GM19395 (cell line): ENCODE measurements at regions not wholly inside any gene's neighbourhood (a gene's known extent, or its start where the extent isn't known, plus 50 kb on each side); places are given as distances from the start of the nearest gene placed in this dataset.

Experiments
- ATAC-seq: cut with Tn5 transposase; IDR thresholded peaks from one replicate; pipeline ENCODE4 v1.9.1; 2021; ENCODE audit warnings: mild to moderate bottlenecking, moderate library complexity; ENCODE audit not compliant: unreplicated experiment

- ATAC-seq = no peak
Measured at GRCh38 chr10:78685466-78686103, 383.2 kb upstream of the ZMIZ1 start.

DNA sequence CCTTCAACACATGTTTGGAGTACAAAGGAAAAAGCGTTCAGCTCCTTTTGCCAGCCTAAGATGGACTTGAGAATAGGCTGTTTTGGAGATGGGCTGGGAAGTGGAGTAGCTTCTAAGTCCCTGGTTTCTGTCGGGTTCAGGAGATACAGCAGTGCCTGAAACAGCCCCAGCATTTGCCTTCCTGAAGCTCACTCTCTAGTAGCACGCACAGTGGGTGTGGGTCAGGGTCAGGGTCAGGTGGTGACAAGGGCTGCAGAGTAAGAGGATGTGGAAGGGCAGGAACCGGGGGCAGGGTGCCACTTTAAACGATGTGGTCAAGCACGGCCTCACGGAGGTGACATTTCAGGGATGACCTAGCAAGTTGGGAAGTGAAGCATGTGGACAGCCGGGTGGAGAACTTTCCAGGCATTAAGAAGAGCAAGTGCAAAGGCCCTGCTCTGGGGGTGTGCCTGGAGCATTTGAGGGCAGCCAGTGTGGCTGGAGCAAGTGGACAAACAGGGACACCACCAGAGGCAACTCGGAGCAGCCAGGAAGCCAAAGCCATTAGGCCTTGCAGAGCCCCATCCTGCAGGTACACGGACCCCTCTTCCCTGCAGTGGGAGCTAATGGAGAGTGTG is 382.2 kb upstream of the ZMIZ1 start:
- no peak for ATAC-seq

- no peak for ATAC-seq
Measured at GRCh38 chr10:78687626-78688025, 381.1 kb upstream of the ZMIZ1 start.

GRCh38 chr10:78688230-78688900 is 380.4 kb upstream of the ZMIZ1 start:
- ATAC-seq = no peak

DNA sequence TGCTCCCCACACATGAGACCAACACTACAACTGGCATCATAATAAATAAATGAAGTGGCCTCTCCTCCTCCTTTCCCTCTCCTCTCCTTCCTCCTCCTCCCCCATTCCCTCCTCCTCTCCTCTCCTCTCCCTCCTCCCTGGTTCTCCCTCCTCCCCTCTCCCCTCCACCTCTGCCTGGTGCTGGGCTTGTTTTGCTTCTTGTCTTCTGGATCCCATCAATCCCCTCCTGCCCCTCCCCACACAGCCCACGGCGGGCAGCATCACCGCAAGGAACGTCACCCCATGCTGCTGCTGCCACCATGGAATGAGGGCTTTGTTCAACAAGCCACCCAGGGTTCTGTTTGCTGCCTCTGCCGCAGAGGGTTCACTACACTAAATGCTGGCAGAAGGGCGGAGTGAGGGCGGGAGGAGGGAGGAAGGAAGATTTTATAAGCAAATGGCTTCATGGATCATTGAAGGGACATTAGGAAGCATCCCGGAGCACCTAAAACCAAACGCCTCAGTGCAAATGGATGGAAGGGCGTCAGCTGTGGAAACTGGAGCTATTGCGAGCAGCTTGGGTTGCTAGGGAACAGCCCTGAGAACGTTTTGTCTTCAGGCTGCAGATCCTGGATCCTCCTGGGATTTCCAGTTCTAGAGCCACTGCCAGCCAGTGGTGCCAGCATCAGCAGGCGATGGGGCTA is 379.7 kb upstream of the ZMIZ1 start:
- ATAC-seq = no peak

GRCh38 chr10:78689584-78689935 is 379.2 kb upstream of the ZMIZ1 start:
- no peak for ATAC-seq

DNA sequence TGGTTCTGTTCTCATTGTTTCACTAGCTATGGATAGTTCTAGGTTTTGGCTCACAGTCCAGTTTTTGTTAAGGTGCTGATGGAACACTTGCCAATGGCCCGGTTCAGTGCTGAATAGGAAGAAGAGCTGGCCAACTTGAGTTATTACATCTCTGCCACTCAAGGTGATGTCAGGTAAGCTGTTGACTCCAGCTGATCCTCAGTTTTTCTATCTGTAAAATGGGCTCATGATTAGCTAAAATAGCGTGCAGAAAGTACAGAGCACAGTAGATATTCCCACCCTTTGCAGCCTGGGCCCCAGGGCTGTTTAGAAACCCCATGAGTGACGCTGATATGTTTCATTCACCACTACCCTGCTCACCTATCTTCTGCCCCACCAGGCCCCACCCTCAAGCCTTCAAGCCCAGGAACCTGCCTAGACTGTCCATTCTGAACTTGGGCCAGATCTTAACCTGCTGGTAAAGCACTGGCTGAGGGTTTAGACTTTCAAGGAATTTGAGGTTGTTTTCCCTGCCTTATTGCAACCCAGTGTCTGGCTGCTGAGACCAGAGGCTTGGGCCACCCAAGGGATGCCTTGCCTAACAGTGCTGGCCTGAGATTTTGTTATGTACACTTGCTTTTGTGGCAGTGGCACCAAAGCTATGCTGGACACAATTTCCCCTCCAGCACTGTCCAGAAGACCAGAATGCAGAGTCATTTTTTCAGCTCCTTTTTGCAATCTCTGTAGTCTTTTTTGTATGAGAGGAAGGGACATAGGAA is 378.2 kb upstream of the ZMIZ1 start:
- no peak for ATAC-seq

GRCh38 chr10:78691301-78692030 is 377.3 kb upstream of the ZMIZ1 start:
- no peak for ATAC-seq

DNA sequence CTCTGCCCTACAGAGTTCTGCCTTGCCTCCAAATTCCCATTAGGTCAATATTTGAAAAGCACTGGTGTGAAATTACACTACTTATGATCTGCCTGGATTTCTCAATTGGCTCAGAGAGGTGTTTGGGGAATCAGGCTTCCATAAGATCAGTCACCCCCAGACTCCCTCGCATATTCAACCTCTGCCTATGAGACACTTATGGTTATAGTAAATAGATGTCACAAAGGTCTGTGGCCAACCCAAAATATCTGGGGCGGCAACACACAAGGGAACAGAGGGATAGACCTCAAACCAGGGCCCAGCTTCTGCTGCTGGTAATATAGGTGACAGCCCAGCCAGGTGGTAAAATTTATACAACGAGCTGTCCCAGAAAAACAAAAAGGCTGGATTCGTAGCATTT is 376.7 kb upstream of the ZMIZ1 start:
- ATAC-seq = no peak

DNA sequence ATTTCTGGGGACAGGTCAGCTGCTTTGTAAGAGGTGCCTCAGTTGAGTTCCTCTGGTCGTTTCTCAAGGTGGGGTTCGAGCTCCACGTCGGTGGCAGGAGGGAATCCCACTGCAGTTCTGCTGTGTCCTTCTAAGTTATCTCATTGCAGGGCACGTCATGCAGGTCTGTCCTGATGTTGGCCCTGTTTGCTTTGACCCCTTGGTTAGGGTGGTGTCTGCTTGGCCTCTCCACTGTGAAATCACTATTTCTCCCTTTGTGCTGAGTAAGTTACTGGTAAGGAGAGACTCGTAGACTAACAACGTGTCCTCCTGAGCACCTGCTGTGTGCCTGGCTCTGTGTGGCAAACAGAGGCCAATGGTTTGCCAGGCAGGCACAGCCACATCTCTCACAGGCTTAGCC is 372.9 kb upstream of the ZMIZ1 start:
- no peak for ATAC-seq

GRCh38 chr10:78696791-78697395 is 371.9 kb upstream of the ZMIZ1 start:
- ATAC-seq = no peak

DNA sequence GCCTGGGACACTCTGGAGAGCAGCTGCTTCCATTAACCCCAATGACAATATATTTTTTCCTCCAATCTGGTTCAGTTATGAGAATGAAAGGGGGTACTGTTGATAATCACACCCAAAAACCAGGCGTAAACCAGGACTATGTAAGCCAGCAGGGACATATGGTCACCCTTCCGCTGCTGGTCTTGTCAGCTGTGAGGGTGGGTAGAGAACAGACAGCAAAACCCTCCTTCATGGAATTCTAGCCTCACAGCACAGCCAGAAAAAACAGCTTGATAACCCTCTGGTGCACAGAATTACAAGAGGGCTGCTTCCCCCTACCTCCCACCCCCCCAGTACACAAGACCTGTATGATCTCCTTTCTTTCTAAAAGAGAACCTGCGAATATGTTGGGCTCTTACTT is 368.8 kb upstream of the ZMIZ1 start:
- no peak for ATAC-seq

DNA sequence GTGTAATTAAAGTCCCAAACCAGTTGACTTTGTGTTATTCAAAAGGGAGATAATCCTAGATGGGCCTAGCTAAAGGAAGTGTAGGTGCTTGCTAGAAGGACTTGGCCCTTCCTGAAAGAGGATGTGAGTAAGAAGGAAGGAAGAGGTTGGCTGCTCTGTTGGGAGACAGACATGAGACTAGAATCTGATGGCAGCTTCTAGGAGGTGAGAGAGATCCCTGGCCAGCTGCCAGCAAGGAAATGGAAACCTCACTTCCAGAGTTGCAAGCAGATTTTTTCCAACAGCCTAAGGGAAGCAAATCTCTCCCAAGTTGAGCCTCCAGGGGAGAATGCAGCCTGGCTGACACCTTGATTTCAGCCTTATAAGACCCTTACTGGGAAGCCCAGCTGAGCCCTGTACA is 368.4 kb upstream of the ZMIZ1 start:
- ATAC-seq = no peak

GRCh38 chr10:78700816-78701520 is 367.8 kb upstream of the ZMIZ1 start:
- ATAC-seq = no peak

DNA sequence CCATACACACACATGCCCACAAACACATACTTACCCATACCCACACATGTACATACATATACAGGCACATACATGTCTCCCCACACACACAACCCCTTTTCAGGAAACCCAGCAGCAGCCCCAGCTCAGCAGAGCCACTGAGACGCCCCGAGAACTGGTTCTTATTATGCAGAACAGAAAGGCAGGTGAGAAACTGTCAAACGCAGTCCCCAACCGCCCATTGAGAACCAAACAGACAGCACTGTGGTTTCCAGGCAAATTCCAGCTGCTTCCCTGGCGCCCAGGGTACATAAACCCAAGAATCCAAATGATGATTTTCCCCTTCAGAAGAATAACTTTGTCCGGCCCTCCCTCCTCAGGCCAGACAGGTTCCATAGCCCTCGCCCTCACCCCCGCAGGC is 366.6 kb upstream of the ZMIZ1 start:
- ATAC-seq = no peak

DNA sequence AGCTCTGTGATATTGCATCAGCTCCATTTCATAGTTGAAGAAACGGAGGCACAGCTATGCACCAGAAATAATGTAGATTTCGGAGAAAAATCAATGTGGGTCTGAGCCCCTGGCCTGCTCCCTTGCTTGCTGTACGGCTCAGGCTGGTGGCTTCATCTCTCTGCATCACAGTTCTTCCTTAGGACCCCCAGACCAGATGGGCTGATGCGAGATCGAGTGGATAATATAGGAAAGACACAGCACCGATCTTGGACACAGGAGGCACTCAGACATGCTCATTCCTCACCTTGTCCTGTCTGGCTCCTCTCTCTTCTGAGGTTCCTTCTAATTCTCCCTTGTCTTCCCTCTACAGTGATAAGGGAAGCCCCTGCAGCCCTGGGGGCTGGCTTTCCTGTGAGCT is 365.9 kb upstream of the ZMIZ1 start:
- ATAC-seq = no peak

DNA sequence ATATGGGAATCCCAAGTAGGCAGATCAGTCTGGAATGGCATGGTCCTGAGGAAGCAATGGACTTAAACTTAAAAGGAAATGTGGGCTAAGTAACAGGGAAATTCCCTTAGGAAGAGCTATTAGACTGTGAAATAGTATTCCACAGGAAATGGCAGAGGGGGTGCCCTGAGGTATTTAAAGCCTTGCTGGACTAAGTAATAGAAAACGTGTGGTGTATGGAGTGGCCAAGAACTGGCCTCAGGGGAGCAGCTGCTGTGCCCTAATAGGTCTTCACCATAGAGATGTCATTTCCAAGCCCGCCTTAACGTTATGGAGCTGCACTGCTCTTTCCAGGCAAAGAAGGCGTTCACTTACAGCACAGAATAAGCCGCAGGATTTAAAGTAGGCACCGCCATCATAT is 365.2 kb upstream of the ZMIZ1 start:
- no peak for ATAC-seq

- no peak for ATAC-seq
Measured at GRCh38 chr10:78706256-78706655, 362.5 kb upstream of the ZMIZ1 start.

DNA sequence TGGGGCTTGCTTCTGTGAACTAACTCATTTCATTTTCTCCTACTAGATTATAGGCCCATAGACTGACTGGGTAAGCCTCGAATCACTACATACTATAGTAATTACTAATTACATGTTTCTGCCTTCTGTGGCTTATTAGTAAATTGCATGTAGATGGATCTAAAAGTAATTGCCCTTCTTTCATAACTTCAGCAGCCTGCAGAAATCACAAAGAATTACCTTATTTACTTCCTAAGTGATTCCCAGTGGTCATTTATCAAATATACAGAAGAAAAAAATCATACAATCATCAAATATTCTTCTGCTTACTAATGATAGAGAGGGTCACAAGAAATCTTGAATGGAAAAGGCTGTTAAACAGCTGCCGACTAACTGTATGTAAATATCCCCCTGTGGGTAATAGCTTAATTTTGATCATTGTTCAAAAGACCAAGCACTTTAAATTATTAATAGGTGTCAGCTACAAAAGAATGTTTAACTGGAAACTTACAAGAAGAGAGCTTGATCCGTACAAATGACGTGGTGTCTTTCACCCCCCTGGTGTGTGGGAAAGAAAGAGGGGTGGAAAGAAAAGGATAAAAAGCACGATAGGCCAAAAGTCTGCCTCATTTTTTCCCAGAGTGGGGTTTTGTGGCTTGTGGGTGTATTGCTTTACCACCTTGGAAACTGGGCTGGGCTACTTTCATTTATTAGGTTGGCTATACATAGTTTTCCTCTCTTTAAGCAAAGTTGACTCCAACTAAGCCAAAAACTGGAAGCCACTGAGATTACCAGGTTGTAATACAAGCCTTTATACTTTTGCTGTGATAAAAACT is 361.8 kb upstream of the ZMIZ1 start:
- ATAC-seq = no peak
